SU-DHL-6 (cell line): ENCODE measurements at regions not wholly inside any gene's neighbourhood (a gene's known extent, or its start where the extent isn't known, plus 50 kb on each side); places are given as distances from the start of the nearest gene placed in this dataset.

Experiments
- H2AFZ ChIP-seq: fragments of 200-600 bp; sonication (generic); 2 replicates; pipeline ENCODE4 v1.6.1; 2014; ENCODE audit warnings: low read depth, mild to moderate bottlenecking, moderate library complexity, mixed read lengths, antibody characterized with exemption, low read length; ENCODE audit not compliant: severe bottlenecking
- H3F3A ChIP-seq: fragments of 200-600 bp; shearing (Covaris generic); 2 replicates; pipeline ENCODE4 v1.6.0; 2016; ENCODE audit warnings: antibody characterized with exemption, mild to moderate bottlenecking; ENCODE audit not compliant: insufficient read depth
- H3K27ac ChIP-seq: fragments of 200-600 bp; sonication (generic); 2 replicates; pipeline ENCODE4 v1.5.1; 2016; ENCODE audit warnings: low read depth, mild to moderate bottlenecking, low read length, moderate library complexity, mixed read lengths
- H3K27me3 ChIP-seq: fragments of 200-600 bp; sonication (generic), shearing (Covaris generic); 2 replicates; pipeline ENCODE4 v1.6.0; 2014; ENCODE audit warnings: mild to moderate bottlenecking, low read length
- H3K36me3 ChIP-seq: fragments of 200-600 bp; sonication (generic); 2 replicates; pipeline ENCODE4 v1.6.1; 2014; ENCODE audit warnings: mild to moderate bottlenecking, low read length, mixed read lengths
- H3K4me2 ChIP-seq: fragments of 300-600, 200-600 bp; shearing (Covaris generic), sonication (generic); 2 replicates; pipeline ENCODE4 v1.6.0; 2014; ENCODE audit warnings: low read length, low read depth, mild to moderate bottlenecking; ENCODE audit not compliant: poor library complexity, severe bottlenecking
- H3K4me3 ChIP-seq: fragments of 200-600 bp; sonication (generic); 2 replicates; pipeline ENCODE4 v1.5.1; 2014; ENCODE audit warnings: antibody characterized with exemption, low read length, mild to moderate bottlenecking, mixed read lengths; ENCODE audit not compliant: insufficient read depth, poor library complexity, severe bottlenecking
- H3K79me2 ChIP-seq: fragments of 200-600 bp; sonication (generic); 2 replicates; pipeline ENCODE4 v1.6.1; 2014; ENCODE audit warnings: mild to moderate bottlenecking, low read length, moderate library complexity; ENCODE audit not compliant: insufficient read depth
- H3K9ac ChIP-seq: fragments of 200-600 bp; sonication (generic); 2 replicates; pipeline ENCODE4 v1.7.0; 2014; ENCODE audit warnings: mild to moderate bottlenecking, low read length
- H3K9me2 ChIP-seq: fragments of 200-600 bp; sonication (generic); replicated peaks from 2 replicates; pipeline ENCODE4 v1.6.1; 2014; ENCODE audit warnings: low read length; ENCODE audit not compliant: insufficient read depth
- H3K9me3 ChIP-seq: fragments of 200-600 bp; sonication (generic); 2 replicates; pipeline ENCODE4 v1.6.1; 2014; ENCODE audit warnings: low read length, mixed read lengths; ENCODE audit not compliant: insufficient read depth
- H4K20me1 ChIP-seq: fragments of 200-600 bp; sonication (generic); 2 replicates; pipeline ENCODE4 v1.6.1; 2014; ENCODE audit warnings: low read depth, mild to moderate bottlenecking, antibody characterized with exemption, low read length, moderate library complexity, mixed read lengths
- CTCF ChIP-seq: fragments of 200-600 bp; sonication (generic); IDR thresholded peaks from one replicate; pipeline ENCODE4 v1.5.1; 2017; ENCODE audit warnings: antibody characterized with exemption, mild to moderate bottlenecking, low read length, moderate library complexity; ENCODE audit not compliant: insufficient read depth, poor library complexity, severe bottlenecking
- EZH2phosphoT487 ChIP-seq: fragments of 200-600 bp; sonication (generic), shearing (Covaris generic); conservative IDR thresholded peaks from 2 replicates; pipeline ENCODE4 v1.6.1; 2018; ENCODE audit warnings: mild to moderate bottlenecking, antibody characterized with exemption, low read length, moderate library complexity, mixed read lengths

GRCh38 chr10:123553810-123554430 is 112.2 kb upstream of the GPR26 start:
- Histone ChIP-seq H3K27ac (no peak overlapping the region), H3K36me3 (no peaks in the 10 kb centered on the region), H3K9me3 (no peaks in the 10 kb centered on the region), H3F3A (no peaks in the 10 kb centered on the region), H2AFZ (no peak overlapping the region), H3K27me3 (no peaks in the 10 kb centered on the region), H4K20me1 (no peaks in the 10 kb centered on the region), H3K4me2 (no peak overlapping the region), H3K79me2 (no peaks in the 10 kb centered on the region), H3K4me3 (no peak overlapping the region), H3K9me2 (no peaks in the 10 kb centered on the region), H3K9ac (no peak overlapping the region)
- no peak for TF ChIP-seq CTCF
- no peak for TF ChIP-seq EZH2phosphoT487

- H3K4me3 ChIP-seq = no peak overlapping the region
- H3K9me2 ChIP-seq = no peaks in the 10 kb centered on the region
- H3K9me3 ChIP-seq = no peaks in the 10 kb centered on the region
- no peak overlapping the region for H3K4me2 ChIP-seq
- H3F3A ChIP-seq = no peaks in the 10 kb centered on the region
- H3K27me3 ChIP-seq = no peaks in the 10 kb centered on the region
- no peak overlapping the region for H3K9ac ChIP-seq
- no peaks in the 10 kb centered on the region for H3K36me3 ChIP-seq
- no peak overlapping the region for H3K27ac ChIP-seq
- no peaks in the 10 kb centered on the region for H4K20me1 ChIP-seq
- TF ChIP-seq EZH2phosphoT487 (no peak), CTCF (no peak)
- no peak overlapping the region for H2AFZ ChIP-seq
- no peaks in the 10 kb centered on the region for H3K79me2 ChIP-seq
Observed at GRCh38 chr10:123554656-123555055, 111.5 kb upstream of the GPR26 start.

- no peak overlapping the region for H3K27ac ChIP-seq
- no peaks in the 10 kb centered on the region for H3K9me3 ChIP-seq
- no peaks in the 10 kb centered on the region for H3F3A ChIP-seq
- H4K20me1 ChIP-seq = no peaks in the 10 kb centered on the region
- no peak overlapping the region for H2AFZ ChIP-seq
- TF ChIP-seq CTCF (no peak), EZH2phosphoT487 (no peak)
- no peak overlapping the region for H3K4me2 ChIP-seq
- H3K4me3 ChIP-seq = no peak overlapping the region
- no peak overlapping the region for H3K9ac ChIP-seq
- H3K9me2 ChIP-seq = no peaks in the 10 kb centered on the region
- H3K27me3 ChIP-seq = no peaks in the 10 kb centered on the region
- no peaks in the 10 kb centered on the region for H3K36me3 ChIP-seq
- H3K79me2 ChIP-seq = no peaks in the 10 kb centered on the region
Observed at GRCh38 chr10:123555616-123556015, 110.5 kb upstream of the GPR26 start.
